ENCODE measurements at regions not wholly inside any gene's neighbourhood (a gene's known extent, or its start where the extent isn't known, plus 50 kb on each side); places are given as distances from the start of the nearest gene placed in this dataset.
"Not testable (repeated sequence)": the region's sequence is repeated elsewhere in the genome, so short reads cannot be mapped to it uniquely, and the experiment has no call there.

DNA sequence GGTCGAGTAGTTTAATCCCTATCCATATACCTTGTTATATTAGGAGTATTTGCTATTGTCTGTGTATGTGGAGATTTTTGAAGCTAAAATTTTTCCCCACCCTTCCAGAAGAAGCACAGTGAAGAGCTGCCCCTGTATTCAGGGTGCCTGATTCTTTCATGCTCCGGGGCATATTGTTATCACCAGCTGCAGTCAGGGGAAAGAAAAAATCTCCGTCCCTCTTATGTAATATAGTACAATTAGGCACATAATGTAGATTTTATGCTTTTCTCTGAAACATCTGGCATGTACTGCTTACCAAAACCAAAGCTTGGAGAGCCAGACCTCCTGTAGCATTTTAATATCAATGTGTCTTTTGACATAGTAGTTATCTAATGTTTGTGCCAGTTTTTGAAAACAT lies 214.9 kb upstream of the EDNRB start:
- no peak for DNase-seq

DNA sequence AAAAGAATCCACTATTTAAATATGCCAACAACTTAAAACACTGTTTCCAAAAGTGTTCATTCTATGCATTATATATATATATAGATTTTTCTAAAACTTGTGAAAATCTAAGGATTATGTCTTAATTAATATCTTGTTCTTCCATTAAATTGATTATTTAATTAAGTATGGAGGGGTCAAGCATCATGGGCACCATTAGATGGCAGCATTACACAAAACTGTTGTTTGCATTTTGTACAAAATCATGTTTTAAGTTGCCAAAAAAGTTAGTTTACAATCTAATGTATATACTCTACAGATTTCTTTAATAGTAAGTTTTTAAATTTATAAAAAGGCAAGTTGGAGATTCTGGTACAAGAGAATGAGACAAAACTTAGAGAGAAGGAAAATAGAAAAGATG lies 213.2 kb upstream of the EDNRB start:
- DNase-seq, result no peak

DNA sequence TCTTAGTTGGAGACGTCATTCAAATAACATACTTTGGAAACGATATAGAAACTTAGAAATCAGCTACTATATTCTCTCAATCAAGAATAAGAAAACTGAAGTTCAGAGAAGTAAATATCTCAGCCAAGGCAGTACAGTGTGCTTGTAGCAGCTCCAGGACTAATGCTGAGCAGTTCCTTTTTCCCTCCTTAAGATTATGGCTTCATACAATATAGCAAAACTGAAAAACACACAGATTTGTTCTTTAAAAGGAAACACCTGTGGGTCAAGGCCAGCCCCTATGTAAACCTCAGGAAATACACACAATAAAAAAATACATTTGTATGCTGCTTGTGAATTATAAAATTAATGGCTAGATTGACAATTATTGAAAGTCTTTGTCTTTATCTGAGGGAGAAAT lies 212.7 kb upstream of the EDNRB start:
- no peak for DNase-seq

DNA sequence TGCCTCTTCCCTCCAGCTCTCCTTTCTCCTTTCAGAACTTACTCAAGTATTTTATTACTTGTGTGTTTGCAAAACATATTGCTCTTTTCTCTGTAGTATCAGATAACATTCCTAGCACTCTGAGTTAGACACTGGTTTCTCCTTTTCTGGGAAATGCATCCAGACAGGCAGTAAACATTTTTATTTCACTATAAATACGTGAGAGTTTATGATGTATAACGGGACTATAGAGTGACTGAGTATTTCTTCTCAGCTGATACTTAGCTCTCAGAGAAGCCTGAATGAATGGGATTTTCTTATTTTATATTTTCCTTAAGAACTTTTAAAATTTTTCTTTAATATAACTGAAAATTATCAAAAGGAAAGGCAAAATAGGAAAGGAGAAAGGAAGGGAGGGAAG lies 211.2 kb upstream of the EDNRB start:
- no peak for DNase-seq

DNA sequence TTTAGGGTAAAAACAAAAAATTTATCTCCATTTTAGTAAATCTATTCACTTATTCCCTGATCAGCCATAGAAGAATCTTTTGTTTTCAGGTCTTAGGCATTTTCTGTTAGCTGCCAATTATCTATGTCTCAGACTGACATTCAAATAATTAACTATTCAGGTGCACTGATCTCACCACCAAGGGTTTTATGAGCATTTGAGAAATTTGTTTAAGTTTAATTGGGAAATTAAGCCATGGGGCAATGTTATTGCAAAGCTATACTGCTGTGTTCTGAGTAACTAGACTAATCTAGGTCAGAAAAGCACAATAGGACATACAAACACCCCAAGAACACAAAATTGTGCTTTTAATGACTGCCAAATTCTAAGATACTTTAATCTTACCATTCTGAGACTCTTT lies 210.7 kb upstream of the EDNRB start:
- no peak for DNase-seq

DNA sequence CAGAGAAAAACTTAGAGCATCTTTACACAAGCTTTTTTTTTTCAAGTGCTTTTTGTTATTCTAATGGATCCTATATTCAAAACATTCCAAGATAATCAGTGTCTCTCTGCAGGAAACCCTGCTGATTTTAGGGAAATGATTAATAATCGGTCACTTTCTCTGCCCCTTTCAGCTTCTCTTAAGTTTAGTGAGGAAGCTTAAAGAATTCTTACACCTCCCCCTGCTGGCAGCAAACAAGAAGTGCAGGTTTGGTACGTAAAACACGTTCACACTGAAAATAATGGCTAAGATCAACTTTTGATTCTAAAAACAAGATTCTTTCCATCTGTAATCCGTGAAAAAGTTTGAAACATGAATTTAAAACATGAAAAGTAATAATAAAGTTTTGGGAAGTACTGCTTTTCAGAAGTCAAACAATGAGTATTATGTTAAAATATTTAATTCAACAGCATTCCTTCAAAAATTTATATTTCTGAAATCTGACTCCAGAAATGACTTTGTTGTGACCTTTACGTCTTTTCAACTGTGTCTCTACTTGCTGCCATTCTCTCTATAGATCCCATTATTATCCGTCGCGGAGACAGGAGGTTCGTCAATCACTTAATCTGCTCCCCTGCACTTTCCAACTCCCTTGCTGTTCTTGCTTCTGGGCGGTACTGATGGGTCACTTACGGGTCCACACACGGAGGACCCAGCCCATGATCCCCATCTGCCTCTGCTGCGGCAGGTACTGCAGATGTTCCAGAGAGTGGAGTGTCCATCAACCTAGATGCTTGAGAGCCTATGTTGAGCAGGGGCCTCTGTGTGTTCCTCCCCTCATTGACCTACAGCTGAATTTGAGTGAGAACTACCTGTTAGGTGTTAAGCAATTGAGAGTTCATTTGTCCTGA lies 203.1 kb upstream of the EDNRB start:
- DNase-seq, result peak; percentile 17

DNA sequence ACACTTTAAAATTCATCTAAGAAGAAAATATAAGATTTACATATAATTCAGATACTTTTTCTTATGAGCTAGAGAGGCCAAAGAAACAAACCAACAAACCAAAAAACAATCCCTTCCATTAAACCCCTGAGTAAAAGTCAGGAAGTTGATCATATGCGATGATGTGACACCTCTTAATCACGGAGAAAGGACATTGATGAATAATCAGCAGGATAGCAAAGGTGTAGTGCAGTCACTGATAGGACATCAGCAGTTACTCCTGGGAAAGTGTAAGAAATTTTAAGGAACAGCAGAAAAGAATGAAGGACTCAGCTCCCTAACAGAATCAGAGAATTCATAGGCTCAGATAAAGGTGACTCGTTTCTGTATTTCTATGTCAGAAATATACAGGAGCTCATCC lies 202.4 kb upstream of the EDNRB start:
- no peak for DNase-seq

DNA sequence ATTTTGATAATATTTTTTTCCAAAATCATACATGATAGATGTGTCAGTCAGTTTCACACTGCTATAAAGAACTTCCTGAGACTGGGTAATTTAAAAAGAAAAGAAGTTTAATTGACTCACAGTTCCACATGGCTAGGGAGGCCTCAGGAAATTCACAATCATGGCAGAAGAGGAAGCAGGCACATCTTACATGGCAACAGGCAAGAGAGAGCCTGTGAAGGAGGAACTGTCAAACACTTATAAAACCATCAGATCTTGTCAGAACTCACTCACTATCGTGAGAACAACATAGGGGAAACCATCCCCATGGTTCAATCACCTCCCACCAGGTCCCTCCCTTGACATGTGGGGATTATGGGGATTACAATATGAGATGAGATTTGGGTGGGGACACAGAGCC lies 201.5 kb upstream of the EDNRB start:
- not testable (repeated sequence) for DNase-seq

DNA sequence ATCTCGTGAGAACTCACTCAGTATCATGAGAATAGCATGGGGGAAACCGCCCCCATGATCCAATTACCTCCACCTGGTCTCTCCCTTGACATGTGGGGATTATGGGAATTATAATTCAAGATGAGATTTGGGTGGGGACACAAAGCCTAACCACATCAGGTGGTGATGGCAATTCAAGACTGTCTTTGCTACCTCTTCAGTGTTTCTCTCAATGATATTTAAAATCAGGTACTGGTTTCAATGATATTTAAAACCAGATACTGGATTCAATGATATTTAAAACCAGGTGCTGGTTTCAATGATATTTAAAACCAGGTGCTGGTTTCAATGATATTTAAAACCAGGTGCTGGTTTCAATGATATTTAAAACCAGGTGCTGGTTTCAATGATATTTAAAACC lies 198.4 kb upstream of the EDNRB start:
- not testable (repeated sequence) for DNase-seq

DNA sequence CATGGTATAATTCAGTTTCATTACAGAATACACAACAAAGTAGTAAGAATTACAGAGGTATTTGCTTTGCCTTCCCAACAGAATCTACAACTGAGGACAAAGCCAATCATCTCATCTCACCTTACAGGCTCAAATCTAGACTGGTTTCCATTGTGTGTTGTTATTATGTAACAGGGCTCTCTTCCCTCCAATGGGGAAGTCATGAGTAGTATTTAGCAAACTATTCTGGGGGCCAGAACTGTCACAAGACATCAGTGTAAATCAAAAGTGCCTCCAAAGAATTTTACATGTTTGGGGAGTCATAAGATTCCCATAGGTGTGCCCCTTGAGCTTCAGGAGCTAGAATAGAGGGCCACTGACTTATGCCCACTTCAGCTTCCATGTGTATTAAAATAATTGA lies 187.0 kb upstream of the EDNRB start:
- DNase-seq, result no peak

DNA sequence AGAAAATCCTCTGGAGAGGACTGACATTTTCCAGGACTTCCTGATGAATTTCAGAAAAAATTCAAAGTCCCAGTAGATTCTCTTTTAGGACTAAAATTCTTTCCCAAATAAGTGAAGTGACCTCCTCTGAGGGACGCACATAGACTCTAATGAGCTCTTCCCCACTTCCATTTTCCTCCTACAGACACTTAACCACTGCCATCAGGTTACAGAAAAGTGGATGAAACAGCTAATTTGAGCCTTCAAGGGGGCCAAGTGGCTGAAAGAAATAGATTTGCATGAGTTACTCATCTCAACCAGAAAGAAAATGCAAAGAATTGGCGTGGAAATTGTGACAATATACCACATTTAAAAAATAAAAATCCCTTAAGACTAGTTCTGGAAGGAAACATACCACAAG lies 185.3 kb upstream of the EDNRB start:
- DNase-seq, result no peak

DNA sequence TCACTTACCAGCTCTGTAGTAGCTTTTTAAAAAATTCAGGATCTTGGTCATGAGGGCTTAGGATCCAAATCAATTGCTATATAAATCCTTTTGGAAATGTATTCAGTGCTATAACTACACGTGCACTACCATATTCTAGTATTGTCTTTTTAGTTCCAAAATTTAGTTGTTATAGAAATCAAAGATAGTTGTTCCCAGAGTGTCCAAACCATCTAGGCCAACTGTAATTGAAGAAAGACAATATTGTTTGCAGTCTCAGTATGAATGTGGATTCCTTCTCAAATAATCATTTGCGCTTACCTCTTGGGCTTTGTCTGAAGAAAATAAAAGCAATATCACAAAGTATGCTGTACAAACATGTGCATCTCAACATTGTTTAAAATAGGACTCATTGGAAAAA lies 184.1 kb upstream of the EDNRB start:
- DNase-seq, result no peak

DNA sequence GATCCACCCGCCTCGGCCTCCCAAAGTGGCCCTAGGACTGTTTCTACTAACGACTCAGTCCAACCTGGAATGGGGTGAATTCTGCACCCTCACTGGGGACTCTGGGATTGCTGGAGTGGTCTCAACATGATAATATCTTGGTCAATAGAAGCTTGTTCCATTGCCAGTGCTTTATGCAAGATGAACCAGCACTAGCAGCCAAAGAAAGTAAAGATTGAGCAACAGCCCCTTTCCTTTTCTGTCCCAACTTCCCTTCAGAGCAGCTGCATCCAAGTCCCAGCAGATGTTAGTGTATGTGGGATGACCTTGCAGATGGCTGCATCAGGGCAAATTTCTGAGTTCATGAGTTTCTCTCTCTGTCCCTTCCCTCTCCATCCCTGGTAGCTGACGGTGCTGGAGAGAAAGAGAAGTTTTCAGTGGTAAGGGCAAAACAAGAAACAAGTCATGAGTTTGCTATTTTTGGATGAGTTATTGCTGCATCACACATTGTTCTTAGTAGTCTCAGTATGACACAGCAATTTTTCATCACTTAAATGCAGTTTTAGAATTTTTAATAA lies 183.6 kb upstream of the EDNRB start:
- DNase-seq, result no peak

DNA sequence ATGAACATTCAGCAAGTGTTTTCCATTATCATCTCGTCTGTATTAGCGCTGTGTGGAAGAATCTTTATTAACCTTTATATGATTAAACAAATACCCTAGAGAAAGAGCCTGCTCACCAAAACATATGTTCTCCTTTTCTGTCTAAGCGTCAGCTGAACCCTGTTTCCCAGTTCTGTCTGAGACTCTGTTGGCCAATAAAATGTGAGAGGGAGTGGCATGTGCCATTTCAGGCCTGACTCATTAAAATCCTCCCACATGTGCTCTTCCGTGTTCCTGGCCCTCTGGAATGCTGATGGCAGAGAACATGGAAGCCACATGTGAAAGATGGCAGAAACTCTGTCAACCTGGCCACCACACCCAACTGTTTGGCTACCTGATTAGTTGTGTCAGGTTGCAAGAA lies 181.9 kb upstream of the EDNRB start:
- no peak for DNase-seq

DNA sequence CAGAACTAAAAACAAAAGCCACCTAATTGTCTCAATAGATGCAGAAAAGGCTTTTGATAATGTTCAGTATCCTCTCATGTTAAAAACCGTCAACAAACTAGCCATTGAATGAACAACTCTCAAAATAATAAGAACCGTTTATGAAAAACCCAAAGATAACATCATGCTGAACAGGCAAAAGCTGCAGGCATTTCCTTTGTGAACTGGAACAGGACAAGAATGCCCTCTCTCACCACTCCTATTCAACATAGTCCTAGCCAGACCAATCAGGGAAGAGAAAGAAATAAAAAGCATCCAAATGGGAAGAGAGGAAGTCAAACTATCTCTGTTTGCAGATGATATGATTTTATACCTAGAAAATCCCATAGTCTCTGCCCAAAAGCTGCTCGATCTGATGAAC lies 179.6 kb upstream of the EDNRB start:
- DNase-seq, result no peak

DNA sequence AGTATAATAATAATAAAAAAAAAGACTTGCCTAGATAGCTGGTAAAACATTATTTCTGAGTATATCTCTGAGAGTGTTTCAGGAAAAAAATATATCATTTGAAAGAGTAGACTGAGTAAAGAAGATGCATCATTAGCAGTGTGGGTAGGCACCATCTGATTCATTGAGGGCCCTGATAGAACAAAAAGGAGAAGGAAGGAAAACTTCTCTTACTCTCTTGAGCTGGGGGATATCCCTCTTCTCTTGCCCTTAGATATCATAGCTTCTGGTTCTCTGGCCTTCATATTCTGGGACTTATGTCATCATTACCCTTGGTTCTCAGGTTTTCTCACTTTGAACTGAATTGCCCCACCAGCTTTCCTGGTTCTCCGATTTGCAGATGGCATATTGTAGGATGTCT lies 177.6 kb upstream of the EDNRB start:
- DNase-seq, result no peak

DNA sequence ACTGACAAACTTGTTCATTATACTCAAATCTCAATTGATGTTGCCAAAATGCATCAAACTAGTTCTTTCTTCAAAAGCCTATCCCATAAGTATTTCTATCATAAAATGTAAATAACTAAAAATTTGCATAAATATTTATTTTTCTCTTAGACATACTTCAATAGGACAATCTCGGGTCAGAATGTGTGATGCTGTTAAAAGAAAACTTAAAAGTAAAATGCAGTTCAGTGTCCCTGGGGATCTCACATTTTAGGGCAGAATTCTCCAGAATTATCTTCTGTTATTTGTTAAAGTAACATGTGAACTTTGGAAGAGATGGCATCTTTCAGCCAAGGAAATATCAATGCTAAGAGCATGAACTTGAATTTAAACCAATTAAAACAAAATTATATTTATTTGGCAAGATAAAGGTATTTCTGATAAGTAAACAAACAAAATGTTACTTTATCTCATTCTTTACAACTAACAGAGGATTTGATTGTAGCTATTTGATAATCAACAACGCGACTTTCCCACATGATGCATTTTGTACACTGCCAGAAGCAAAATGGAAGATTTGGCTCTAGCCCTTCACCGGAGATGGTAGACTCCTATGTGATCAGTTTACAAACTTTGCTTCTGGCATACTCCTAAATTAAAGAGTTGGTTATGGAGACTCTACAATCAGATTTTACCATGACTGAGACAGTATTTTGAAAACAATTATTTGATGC lies 169.5 kb upstream of the EDNRB start:
- DNase-seq, result no peak

DNA sequence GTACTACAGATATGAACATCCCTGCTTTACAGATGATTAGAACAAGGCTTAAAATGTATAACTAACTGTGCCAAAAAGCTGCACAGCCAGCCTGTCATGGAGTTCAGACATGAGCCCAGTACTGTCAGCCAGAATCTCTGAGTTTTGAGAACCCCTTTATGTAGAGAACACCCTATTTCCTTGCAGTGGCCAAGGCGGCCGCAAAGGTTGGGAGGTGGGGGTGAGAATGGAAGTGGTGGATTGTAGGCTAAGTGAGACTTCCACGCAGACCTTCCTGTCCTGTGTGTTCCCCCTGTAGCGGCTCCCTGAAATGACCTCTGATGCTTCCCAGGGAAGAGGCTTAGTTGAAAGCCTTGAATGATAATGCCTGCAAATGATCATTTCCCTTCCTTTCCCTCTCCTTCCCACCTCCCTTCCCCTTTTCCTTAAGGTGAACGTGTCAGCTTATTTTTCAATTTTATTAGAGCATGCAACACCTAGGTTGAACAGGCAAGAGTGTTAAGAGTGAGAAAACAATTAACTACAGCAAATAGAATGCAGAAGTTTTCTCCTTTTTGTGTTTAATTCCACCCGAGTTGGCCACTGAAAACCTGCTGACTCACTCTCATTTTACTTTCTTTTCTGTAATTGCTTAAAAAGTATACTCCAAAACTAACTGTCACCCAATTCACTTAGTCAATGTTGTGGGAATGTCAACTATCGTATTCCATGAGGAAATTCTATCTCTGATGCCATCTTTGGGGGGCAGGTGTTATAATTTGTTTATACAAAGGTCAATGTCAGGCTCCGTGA lies 167.0 kb upstream of the EDNRB start:
- no peak for DNase-seq

DNA sequence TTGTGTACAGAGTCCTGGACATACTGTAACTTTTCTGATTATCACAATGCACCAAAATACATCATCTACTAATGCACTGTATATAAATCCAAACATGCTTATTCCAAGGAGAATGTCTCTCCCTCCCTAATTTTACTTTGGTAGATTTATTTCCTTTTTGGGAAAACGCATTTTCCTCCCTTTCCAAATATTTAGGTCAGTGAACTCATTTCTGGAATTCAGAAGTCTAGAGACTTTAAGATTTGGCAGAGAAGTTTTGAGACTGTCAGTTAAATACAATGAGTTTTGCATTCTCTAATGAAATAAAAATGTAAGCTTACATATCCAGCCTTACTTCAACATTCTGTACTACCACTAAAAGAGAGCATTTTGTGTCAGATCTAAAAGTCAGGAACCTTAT lies 165.8 kb upstream of the EDNRB start:
- DNase-seq, result no peak

DNA sequence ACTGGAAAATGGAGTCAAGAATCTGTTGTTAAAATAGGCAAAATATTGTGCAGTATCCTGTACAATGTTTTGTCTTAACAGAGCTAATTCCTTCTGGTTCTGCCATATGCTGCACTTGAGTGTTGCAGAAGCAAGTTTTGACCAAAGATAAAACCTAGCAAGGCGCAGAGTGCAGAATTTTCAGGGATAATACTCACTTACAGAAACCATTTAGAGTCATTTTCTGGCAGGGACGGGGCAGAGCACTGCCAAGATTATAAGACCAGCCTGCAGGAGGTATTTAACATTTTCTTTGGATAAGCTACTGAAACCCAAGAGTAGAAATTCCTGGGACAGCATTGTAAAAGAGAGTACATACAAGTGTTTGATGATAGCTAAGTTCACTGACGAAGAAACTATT lies 159.5 kb upstream of the EDNRB start:
- DNase-seq, result no peak

DNA sequence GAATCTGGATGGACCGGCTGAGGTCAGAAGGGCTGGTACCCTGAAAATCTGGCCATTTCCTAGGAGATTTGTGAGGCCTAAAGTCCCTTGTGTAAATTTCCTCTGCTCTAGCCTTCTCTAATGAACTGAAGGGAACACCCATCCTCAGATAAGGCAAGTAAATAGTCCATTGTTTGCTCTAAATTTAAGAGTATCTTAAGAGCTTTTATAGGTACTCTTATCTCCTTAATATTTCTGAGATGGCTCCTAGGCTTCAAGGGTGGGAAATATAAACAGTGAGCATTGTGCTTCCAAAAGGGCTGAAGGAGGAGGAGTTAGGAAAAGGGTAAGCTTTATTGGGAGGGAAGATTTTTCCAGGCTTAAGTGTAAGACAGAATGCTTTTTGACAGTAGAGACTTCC lies 148.7 kb upstream of the EDNRB start:
- no peak for DNase-seq

DNA sequence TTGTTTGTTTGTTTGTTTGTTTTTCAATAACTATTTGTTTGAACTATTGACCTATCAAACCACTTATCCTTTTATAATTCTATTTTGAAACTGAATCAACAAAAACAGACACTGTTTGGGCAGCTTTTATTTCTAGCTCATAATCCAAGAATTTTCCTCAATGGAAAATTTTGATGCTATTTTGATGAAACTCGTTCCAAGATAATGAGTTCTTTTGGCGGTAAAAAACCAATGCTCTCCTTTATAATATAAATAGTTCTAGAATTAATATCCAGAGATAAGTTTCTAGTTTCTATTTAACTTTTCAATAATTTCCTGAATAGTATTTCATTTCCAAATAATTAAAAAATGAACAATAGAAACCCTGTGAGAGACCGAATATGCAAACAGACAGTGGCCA lies 146.5 kb upstream of the EDNRB start:
- DNase-seq, result no peak

DNA sequence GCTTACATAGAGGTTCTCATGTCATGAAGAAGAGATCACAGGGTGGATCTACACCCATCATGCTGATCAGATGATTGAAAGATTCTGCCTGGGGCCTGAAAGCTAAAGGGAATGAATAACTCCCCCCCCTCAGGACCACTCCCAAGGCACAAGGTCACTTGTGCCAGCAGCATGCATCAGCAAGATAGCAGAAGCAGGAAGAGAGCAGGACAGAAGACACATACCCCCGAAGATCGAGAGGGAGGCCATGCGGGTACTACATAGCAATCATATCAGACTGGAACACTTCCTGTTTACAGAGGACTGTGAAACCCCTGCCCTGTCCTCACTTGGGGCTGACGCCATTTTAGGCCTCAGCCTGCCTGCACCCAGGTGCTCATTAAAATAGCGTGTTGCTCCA lies 143.2 kb upstream of the EDNRB start:
- no peak for DNase-seq

DNA sequence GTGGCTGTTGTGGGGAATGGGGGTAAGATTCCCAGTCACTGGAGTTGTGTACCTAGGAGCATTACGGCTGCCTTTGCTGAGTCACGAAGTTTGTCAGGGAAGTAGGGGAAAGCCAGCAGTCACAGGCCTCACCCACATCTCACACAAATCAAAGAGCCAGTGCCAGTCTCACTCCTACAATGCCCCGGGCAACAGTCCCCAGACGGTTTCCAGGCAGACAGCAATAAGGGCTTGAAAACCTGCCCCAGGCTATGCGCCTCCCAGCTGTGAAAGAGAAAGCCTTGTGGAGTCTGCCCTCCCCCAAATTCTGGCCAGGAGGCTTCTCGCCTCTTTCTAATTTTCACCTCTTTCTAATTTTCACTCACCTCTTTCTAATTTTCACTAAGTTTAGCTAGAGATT lies 142.3 kb upstream of the EDNRB start:
- DNase-seq, result no peak
